HepG2 (cell line): ENCODE measurements at regions not wholly inside any gene's neighbourhood (a gene's known extent, or its start where the extent isn't known, plus 50 kb on each side); places are given as distances from the start of the nearest gene placed in this dataset.

Experiments
- ARNTL ChIP-seq: sonication (generic); formaldehyde crosslinking; IDR thresholded peaks from 2 replicates; pipeline ENCODE4 v1.4.0; 2020; ENCODE audit warnings: mild to moderate bottlenecking, missing genetic modification reagents
- DR1 ChIP-seq: sonication (generic); formaldehyde crosslinking; IDR thresholded peaks from 2 replicates; pipeline ENCODE4 v1.8.0; 2021; ENCODE audit warnings: mild to moderate bottlenecking, missing genetic modification reagents, inconsistent platforms
- E2F5 ChIP-seq: sonication (generic); formaldehyde crosslinking; conservative IDR thresholded peaks from 2 replicates; pipeline ENCODE4 v1.4.0; 2020; ENCODE audit warnings: missing genetic modification reagents
- MED1 ChIP-seq: sonication (generic); formaldehyde crosslinking; IDR thresholded peaks from 2 replicates; pipeline ENCODE4 v1.4.0; 2020; ENCODE audit warnings: missing genetic modification reagents
- MIXL1 ChIP-seq: IDR thresholded peaks from 2 replicates; pipeline ENCODE4 v1.6.1; 2016
- MLXIP ChIP-seq: sonication (generic); formaldehyde crosslinking; IDR thresholded peaks from 2 replicates; pipeline ENCODE4 v1.9.0; 2021; ENCODE audit warnings: missing genetic modification reagents, borderline replicate concordance
- TFAP4 ChIP-seq: sonication (generic); IDR thresholded peaks from 2 replicates; pipeline ENCODE4 v1.6.1; 2016; ENCODE audit warnings: low read depth, borderline replicate concordance
- THAP8 ChIP-seq: sonication (generic); formaldehyde crosslinking; IDR thresholded peaks from 2 replicates; pipeline ENCODE4 v1.5.1; 2020; ENCODE audit warnings: missing genetic modification reagents, mild to moderate bottlenecking, borderline replicate concordance
- ZNF256 ChIP-seq: sonication (generic); formaldehyde crosslinking; conservative IDR thresholded peaks from 2 replicates; pipeline ENCODE4 v1.4.0; 2020; ENCODE audit warnings: missing genetic modification reagents

GRCh38 chr7:42337225-42337905 is 100.4 kb upstream of the GLI3 start:
- TF ChIP-seq THAP8 (no peak), MLXIP (CRISPR knock-in tag) (no peak), TFAP4 (no peak), ZNF256 (no peak), DR1 (no peak), MED1 (CRISPR knock-in tag) (no peak), E2F5 (CRISPR knock-in tag) (no peak), MIXL1 (no peak), ARNTL (CRISPR knock-in tag) (no peak)
